ENCODE measurements at regions not wholly inside any gene's neighbourhood (a gene's known extent, or its start where the extent isn't known, plus 50 kb on each side); places are given as distances from the start of the nearest gene placed in this dataset.
A peak's percentile ranks its signal among the peaks of the same experiment; 100 is the strongest.

DNA sequence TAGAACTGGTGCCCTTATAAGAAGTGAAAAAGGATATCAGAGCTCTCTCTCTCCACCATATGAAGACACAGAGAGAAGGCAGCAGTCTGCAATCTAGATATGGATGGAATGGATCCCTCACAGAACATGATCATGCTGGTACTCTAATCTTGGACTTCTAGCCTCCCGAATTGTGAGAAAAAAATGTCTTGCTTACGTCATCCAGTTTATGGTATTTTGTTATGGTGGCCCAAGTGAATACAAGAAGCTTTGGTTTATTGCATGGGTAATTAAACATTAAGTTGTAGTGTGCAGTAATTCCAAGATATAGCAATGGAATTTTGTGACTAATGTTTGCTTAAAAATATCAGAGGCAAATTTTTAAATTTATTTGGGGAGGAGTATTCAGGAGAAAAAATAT is 1667.4 kb upstream of the SLC39A10 start:
- no peak overlapping the region for H3K27ac ChIP-seq
- no peaks in the 10 kb centered on the region for H3K4me1 ChIP-seq (ENCODE audit: low read depth)
- no peak overlapping the region for H3K4me3 ChIP-seq
- H3K36me3 ChIP-seq = no peaks in the 10 kb centered on the region
- TF ChIP-seq, protein P1, sequence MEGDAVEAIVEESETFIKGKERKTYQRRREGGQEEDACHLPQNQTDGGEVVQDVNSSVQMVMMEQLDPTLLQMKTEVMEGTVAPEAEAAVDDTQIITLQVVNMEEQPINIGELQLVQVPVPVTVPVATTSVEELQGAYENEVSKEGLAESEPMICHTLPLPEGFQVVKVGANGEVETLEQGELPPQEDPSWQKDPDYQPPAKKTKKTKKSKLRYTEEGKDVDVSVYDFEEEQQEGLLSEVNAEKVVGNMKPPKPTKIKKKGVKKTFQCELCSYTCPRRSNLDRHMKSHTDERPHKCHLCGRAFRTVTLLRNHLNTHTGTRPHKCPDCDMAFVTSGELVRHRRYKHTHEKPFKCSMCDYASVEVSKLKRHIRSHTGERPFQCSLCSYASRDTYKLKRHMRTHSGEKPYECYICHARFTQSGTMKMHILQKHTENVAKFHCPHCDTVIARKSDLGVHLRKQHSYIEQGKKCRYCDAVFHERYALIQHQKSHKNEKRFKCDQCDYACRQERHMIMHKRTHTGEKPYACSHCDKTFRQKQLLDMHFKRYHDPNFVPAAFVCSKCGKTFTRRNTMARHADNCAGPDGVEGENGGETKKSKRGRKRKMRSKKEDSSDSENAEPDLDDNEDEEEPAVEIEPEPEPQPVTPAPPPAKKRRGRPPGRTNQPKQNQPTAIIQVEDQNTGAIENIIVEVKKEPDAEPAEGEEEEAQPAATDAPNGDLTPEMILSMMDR (IDR thresholded peaks at IDR 0.05; ENCODE audit: low read depth, low read length) = no peak
- DNase-seq (ENCODE audit: low read depth in 1 of 2, low spot score in 1 of 2) = no peak
- H3K27me3 ChIP-seq = no peaks in the 10 kb centered on the region
- no peaks in the 10 kb centered on the region for H3K9me3 ChIP-seq (ENCODE audit: low read depth)

- DNase-seq (ENCODE audit: low read depth in 1 of 2, low spot score in 1 of 2) = no peak
- Histone ChIP-seq H3K4me1 (ENCODE audit: low read depth) (no peaks in the 10 kb centered on the region), H3K36me3 (no peaks in the 10 kb centered on the region), H3K27ac (no peak overlapping the region), H3K27me3 (no peaks in the 10 kb centered on the region), H3K4me3 (no peak overlapping the region), H3K9me3 (ENCODE audit: low read depth) (no peaks in the 10 kb centered on the region)
- TF ChIP-seq, protein P1 (IDR thresholded peaks at IDR 0.05; ENCODE audit: low read depth, low read length) = no peak
These were observed 1668.2 kb upstream of the SLC39A10 start for GRCh38 chr2:193988784-193989183.

- Histone ChIP-seq H3K9me3 (ENCODE audit: low read depth) (no peaks in the 10 kb centered on the region), H3K36me3 (no peaks in the 10 kb centered on the region), H3K4me1 (ENCODE audit: low read depth) (no peaks in the 10 kb centered on the region), H3K4me3 (no peak overlapping the region), H3K27ac (no peak overlapping the region), H3K27me3 (no peaks in the 10 kb centered on the region)
- TF ChIP-seq, protein P1 (IDR thresholded peaks at IDR 0.05; ENCODE audit: low read depth, low read length) = no peak
- no peak for DNase-seq (ENCODE audit: low read depth in 1 of 2, low spot score in 1 of 2)
These were observed 1671.8 kb upstream of the SLC39A10 start for GRCh38 chr2:193985272-193985671.

GRCh38 chr2:193980599-193980998 is 1676.4 kb upstream of the SLC39A10 start:
- Histone ChIP-seq H3K27me3 (no peaks in the 10 kb centered on the region), H3K4me3 (no peak overlapping the region), H3K4me1 (ENCODE audit: low read depth) (no peaks in the 10 kb centered on the region), H3K27ac (no peak overlapping the region), H3K9me3 (ENCODE audit: low read depth) (no peaks in the 10 kb centered on the region), H3K36me3 (no peaks in the 10 kb centered on the region)
- DNase-seq (ENCODE audit: low read depth in 1 of 2, low spot score in 1 of 2) = no peak
- TF ChIP-seq, protein P1 (IDR thresholded peaks at IDR 0.05; ENCODE audit: low read depth, low read length) = no peak

GRCh38 chr2:193973781-193974180 is 1683.2 kb upstream of the SLC39A10 start:
- H3K4me3 ChIP-seq = no peak overlapping the region
- no peaks in the 10 kb centered on the region for H3K4me1 ChIP-seq (ENCODE audit: low read depth)
- H3K9me3 ChIP-seq (ENCODE audit: low read depth) = no peaks in the 10 kb centered on the region
- TF ChIP-seq, protein P1 (IDR thresholded peaks at IDR 0.05; ENCODE audit: low read depth, low read length) = no peak
- H3K36me3 ChIP-seq = no peaks in the 10 kb centered on the region
- no peaks in the 10 kb centered on the region for H3K27me3 ChIP-seq
- no peak overlapping the region for H3K27ac ChIP-seq
- DNase-seq (ENCODE audit: low read depth in 1 of 2, low spot score in 1 of 2) = no peak

- Histone ChIP-seq H3K9me3 (ENCODE audit: low read depth) (no peaks in the 10 kb centered on the region), H3K4me1 (ENCODE audit: low read depth) (no peaks in the 10 kb centered on the region), H3K36me3 (no peaks in the 10 kb centered on the region), H3K4me3 (no peak overlapping the region), H3K27ac (no peak overlapping the region), H3K27me3 (no peaks in the 10 kb centered on the region)
- TF ChIP-seq, protein P1 (IDR thresholded peaks at IDR 0.05; ENCODE audit: low read depth, low read length) = no peak
- DNase-seq (ENCODE audit: low read depth in 1 of 2, low spot score in 1 of 2) = peak in 1 of 2 donors; percentile 81
These were observed 1690.4 kb upstream of the SLC39A10 start for GRCh38 chr2:193966590-193966989.
